Retinal pigment epithelial cell (primary cell): ENCODE measurements at regions not wholly inside any gene's neighbourhood (a gene's known extent, or its start where the extent isn't known, plus 50 kb on each side); places are given as distances from the start of the nearest gene placed in this dataset.
"Not testable (repeated sequence)": the region's sequence is repeated elsewhere in the genome, so short reads cannot be mapped to it uniquely, and the experiment has no call there.

Experiments used
- DNase-seq: peaks from one replicate; pipeline ENCODE4 v3.0.0-alpha.2; 2010; ENCODE audit warnings: low read depth
- H3K4me3 ChIP-seq: 2 replicates; pipeline ENCODE4 v1.5.1; 2011; ENCODE audit warnings: mild to moderate bottlenecking, low read length, control low read depth, moderate library complexity
- TF ChIP-seq, protein P1 (sequence below): conservative IDR thresholded peaks from 2 replicates; pipeline ENCODE4 v1.5.1; 2011; ENCODE audit warnings: low read depth, low read length, control low read depth, inconsistent platforms

DNA sequence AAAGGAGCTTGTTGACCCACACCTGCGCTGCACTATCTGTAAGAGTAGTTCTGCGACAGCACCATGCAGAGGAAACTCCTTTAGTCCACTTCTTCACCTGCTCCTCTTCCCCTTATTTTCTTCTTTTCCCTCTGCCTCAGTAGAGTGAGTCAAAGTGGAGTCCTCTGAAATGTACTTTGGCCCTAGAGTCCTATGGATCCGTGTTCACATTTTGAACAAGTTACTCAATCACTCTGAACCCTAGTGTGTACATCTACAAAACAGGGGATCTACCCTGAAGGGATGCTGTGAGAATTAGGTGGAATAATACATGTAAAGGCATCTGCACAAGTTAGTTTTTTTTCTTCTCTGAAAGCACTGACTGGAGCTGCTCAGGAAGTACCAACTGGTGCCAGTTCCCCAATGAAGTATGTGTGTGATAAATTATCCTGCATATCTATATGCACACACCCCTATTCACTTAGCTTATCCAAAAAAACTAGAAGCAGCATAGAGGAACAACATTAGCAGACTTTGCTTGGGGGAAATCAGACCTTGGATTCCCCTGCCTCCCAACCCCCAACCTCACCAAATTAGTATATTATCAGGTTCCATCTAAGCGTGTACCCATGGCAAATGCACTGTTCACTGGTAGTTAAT, 118.5 kb upstream of the FAM9C start:
- TF ChIP-seq, protein P1, sequence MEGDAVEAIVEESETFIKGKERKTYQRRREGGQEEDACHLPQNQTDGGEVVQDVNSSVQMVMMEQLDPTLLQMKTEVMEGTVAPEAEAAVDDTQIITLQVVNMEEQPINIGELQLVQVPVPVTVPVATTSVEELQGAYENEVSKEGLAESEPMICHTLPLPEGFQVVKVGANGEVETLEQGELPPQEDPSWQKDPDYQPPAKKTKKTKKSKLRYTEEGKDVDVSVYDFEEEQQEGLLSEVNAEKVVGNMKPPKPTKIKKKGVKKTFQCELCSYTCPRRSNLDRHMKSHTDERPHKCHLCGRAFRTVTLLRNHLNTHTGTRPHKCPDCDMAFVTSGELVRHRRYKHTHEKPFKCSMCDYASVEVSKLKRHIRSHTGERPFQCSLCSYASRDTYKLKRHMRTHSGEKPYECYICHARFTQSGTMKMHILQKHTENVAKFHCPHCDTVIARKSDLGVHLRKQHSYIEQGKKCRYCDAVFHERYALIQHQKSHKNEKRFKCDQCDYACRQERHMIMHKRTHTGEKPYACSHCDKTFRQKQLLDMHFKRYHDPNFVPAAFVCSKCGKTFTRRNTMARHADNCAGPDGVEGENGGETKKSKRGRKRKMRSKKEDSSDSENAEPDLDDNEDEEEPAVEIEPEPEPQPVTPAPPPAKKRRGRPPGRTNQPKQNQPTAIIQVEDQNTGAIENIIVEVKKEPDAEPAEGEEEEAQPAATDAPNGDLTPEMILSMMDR: no peak
- H3K4me3 ChIP-seq: no peak overlapping the region
- no peak for DNase-seq

DNA sequence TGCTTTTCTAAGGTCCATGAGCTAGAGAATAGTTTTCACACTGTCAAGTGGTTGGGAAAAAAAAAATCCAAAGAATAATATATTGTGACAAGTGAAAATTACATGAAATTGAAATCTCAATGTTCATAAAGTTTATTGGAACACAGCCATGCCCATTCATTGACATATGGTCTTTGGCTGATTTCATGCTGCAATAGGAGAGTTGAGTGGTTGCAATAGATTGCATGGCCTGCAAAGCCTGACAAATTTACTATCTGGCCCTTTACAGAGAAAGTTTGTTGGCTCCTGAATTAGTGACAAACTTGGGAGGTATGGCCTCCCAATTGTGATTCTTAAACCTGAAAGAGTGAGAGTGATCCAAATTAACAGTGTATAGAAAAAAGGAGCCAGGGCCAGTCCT, 115.5 kb upstream of the FAM9C start:
- TF ChIP-seq, protein P1: no peak
- H3K4me3 ChIP-seq: no peak overlapping the region
- DNase-seq: no peak

DNA sequence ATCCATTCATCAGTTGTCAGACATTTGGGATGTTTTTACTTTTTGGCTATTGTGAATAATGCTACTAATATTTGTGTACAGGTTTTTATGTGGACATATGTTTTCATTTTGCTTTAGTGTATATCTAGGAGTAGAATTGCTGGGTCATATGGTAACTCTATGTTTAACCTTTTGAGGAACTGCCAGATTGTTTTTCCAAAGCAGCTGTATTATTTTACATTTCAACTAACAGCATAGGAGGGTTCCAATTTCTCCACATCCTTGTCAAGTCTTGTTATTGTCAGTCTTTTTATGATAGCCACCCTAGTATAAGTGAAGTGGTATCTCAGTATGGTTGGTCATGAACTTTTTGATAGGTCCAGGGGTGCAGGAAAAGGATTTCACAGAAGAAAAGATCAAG, 114.5 kb upstream of the FAM9C start:
- no peak overlapping the region for H3K4me3 ChIP-seq
- no peak for DNase-seq
- TF ChIP-seq, protein P1: no peak

DNA sequence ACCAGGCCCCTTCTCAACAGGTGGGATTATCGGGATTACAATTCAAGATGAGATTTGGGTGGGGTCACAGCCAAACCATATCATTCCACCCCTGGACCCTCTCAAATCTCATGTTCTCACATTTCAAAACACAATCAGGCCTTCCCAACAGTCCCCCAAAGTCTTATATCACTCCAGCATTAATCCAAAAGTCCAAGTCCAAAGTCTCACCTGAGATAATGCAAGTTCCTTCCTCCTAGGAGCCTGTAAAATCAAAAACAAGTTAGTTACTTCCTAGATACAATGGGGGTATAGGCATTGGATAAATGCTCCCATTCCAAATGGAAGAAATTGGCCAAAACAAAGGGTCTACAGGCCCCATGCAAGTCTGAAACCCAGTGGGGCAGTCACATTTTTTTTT, 111.1 kb upstream of the FAM9C start:
- DNase-seq, H3K4me3 ChIP-seq: not testable (repeated sequence)

DNA sequence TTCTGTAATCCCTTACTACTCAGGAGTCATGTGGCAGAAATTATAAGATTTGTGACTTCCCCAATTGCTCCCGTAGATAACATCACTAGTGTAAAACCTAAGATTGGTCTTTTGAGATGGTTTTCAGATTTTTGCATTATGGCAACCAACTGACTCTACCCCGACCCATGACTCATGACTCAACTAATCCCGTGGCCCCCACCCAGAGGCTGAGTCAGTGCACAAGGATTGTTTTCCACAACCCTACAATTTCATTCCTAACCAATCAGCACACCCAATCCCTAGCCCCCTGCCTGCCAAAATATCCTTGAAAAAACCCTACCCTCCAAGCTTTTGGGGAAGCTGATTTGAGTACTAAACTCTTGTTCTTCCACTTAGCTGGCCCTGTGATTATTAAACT, 109.4 kb upstream of the FAM9C start:
- TF ChIP-seq, protein P1: no peak
- DNase-seq: no peak
- no peak overlapping the region for H3K4me3 ChIP-seq

DNA sequence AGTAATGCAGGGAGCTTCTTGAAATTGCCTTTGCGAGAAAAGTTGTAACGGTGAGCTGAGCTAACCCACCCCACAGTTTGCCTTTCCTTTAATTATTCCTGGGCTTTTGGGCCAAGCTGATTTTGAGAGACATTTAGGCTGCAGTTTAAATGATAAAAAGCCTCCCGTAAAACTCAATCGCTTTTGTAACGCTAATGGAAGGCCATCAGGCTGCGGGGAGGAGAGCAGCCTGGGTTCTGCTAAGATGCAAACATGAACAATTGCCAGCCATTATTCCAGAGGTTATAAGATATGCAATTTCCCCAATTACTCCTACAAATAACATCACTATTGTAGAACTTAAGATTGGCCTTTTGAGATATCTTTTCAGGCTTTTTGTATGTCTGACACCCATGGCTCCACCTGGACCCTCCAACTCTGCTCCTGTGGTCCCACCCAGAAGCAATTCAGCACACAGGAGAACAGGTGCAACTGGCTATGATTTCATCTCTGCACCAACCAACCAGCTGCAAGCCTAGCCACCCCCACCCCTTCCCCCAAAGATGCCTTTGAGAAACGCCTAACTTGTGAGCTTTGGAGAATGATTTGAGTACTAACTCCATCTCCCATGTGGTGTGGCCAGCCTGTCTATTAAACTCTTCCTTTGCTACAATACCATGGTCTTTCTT, 108.2 kb upstream of the FAM9C start:
- TF ChIP-seq, protein P1: no peak
- no peak overlapping the region for H3K4me3 ChIP-seq
- DNase-seq: no peak

DNA sequence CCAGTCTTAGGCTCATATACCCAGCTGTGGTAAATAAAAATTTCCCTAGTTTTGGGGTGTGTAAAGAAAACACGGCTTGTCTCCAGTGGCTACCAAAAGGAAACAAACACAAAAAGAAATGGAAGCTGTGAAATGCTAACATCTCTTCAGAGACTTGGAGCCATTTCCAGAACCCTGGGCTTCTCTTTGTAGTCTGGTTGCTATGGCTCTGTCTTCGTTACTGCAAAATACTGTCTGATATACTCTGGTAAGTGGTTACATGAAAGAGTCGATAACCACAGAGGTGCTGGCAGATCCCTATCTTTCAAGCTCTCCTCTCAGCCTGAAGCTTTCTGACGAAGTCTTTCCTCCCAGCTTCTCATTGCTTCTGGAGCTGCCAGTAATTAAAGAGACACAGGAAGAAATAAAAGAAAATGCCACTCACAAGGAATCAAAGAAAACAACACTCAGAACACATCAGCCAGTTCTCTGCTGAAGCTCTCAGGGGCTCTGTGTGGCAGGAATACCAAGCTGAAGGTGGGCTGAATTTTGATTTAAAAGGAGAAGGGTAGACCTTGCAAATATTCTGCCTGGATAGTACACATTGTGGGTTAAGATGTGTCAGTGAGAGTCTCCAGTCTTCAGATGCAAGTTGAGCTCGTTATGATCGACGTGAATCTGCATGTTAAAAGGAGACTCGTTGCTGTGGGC, 107.6 kb upstream of the FAM9C start:
- no peak overlapping the region for H3K4me3 ChIP-seq
- DNase-seq: no peak
- TF ChIP-seq, protein P1: no peak
